Spleen (tissue), 7 donors: ENCODE measurements at regions not wholly inside any gene's neighbourhood (a gene's known extent, or its start where the extent isn't known, plus 50 kb on each side); places are given as distances from the start of the nearest gene placed in this dataset.

Experiments used
- POLR2AphosphoS5 ChIP-seq, 3 donors: sonication (generic); formaldehyde crosslinking; IDR thresholded peaks; one replicate each; pipeline ENCODE4 v1.5.1; 2017; ENCODE audit warnings: antibody characterized with exemption in 3 of 3
- TF ChIP-seq, protein P1 (sequence below), 11 experiments: fragments of 200-600 bp in 7 of 11; fragments of 450-650 bp in 4 of 11; sonication (generic) in 4 of 11; IDR thresholded peaks in 8 of 11; conservative IDR thresholded peaks in 3 of 11; 1 replicate in 7 of 11; 2 replicates in 4 of 11; pipeline versions ENCODE4 v1.4.0 to v1.8.0; 2016 to 2021; ENCODE audit warnings: antibody characterized with exemption in 11 of 11, inconsistent platforms in 4 of 11, mild to moderate bottlenecking in 1 of 11
- donor health status: DM: no; HTN: no; CAD: no; lungs with moderate emphysema.
- donor health status: DM: no; HTN: no; CAD: no.
- donor health status: DM: no; HTN: no; CAD: no.

DNA sequence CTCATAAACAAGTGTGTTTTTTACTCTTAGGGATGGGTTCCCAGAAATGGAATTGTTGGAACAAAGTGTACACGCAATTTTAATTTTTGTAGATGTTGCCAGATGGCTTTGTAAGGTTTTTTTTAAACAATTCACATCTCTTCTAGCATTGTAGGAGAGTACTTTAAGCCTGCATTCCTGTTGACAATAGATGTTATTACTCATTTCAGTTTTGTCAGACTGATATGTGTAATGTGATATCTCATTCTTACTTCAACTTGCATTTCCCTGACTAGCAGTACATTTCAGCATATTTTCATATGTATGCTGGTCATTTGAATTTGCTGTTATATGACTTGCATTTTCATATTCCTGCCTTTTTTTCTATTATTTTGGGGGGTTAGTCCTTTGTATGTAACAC is 186.6 kb upstream of the SLITRK6 start:
- TF ChIP-seq, protein P1, sequence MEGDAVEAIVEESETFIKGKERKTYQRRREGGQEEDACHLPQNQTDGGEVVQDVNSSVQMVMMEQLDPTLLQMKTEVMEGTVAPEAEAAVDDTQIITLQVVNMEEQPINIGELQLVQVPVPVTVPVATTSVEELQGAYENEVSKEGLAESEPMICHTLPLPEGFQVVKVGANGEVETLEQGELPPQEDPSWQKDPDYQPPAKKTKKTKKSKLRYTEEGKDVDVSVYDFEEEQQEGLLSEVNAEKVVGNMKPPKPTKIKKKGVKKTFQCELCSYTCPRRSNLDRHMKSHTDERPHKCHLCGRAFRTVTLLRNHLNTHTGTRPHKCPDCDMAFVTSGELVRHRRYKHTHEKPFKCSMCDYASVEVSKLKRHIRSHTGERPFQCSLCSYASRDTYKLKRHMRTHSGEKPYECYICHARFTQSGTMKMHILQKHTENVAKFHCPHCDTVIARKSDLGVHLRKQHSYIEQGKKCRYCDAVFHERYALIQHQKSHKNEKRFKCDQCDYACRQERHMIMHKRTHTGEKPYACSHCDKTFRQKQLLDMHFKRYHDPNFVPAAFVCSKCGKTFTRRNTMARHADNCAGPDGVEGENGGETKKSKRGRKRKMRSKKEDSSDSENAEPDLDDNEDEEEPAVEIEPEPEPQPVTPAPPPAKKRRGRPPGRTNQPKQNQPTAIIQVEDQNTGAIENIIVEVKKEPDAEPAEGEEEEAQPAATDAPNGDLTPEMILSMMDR (IDR thresholded peaks at IDR 0.05 in 8 of 11, conservative IDR thresholded peaks at IDR 0.05 in 3 of 11), result no peak
- TF ChIP-seq POLR2AphosphoS5 (IDR thresholded peaks at IDR 0.05), result no peak
